ENCODE measurements at regions not wholly inside any gene's neighbourhood (a gene's known extent, or its start where the extent isn't known, plus 50 kb on each side); places are given as distances from the start of the nearest gene placed in this dataset.

DNA sequence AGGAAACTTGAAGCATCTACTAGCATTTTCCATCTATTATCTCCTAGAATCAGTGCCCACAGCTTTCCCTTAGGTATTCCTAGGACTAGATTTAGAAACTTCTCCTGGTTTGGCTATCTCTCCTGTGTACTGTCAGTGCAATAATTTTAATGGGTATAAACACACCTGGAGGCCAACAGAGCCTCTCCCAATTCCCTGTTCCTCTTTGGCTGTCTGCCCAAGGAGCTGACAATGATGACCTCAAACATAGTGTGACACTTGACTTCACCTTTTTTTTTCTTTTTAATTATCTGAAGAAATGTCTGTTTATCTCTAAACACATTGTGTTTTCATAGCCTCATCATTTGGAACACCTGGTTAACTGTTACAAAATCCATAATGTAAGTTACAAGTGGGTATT, 754.5 kb upstream of the ALCAM start:
- H3K27ac ChIP-seq: peak overlapping the region in 2 of 4 donors; percentile 29 to 57
- no peak for TF ChIP-seq POLR2A (IDR thresholded peaks at IDR 0.05)
- TF ChIP-seq, protein P1, sequence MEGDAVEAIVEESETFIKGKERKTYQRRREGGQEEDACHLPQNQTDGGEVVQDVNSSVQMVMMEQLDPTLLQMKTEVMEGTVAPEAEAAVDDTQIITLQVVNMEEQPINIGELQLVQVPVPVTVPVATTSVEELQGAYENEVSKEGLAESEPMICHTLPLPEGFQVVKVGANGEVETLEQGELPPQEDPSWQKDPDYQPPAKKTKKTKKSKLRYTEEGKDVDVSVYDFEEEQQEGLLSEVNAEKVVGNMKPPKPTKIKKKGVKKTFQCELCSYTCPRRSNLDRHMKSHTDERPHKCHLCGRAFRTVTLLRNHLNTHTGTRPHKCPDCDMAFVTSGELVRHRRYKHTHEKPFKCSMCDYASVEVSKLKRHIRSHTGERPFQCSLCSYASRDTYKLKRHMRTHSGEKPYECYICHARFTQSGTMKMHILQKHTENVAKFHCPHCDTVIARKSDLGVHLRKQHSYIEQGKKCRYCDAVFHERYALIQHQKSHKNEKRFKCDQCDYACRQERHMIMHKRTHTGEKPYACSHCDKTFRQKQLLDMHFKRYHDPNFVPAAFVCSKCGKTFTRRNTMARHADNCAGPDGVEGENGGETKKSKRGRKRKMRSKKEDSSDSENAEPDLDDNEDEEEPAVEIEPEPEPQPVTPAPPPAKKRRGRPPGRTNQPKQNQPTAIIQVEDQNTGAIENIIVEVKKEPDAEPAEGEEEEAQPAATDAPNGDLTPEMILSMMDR (IDR thresholded peaks at IDR 0.05): no peak
- intact Hi-C loops (cut with DNase I): no loop called here
- DNase-seq: no peak
- no peaks in the 10 kb centered on the region for H3K27me3 ChIP-seq
- H3K9me3 ChIP-seq: no peaks in the 10 kb centered on the region
- no peak overlapping the region for H3K4me3 ChIP-seq
- no peaks in the 10 kb centered on the region for H3K36me3 ChIP-seq
- peaks cover 0 to 8% (median 0%) of the 10 kb centered on the region in 3 donors for H3K4me1 ChIP-seq

DNA sequence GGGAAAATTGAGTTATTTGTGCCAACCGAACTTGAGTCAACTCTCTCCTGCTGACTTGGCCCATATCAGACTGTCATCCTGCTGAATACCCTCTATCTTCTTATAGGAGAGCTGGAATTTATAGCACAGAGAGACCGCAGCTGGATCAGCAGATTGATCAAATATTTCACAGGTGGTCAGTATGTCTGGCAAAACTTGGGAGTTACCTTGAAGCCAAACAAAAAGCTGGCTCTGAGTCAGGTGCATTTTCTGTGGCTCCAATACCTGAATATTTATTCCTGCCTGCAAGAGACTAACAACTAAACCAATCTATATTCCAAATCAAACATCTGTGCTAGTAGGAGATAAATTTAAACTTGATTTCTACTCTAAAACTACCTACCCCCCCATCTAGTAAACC, 752.1 kb upstream of the ALCAM start:
- intact Hi-C loops (cut with DNase I): no loop called here
- peaks cover 0 to 8% (median 0%) of the 10 kb centered on the region in 3 donors for H3K4me1 ChIP-seq
- no peak for TF ChIP-seq POLR2A (IDR thresholded peaks at IDR 0.05)
- TF ChIP-seq, protein P1 (IDR thresholded peaks at IDR 0.05): no peak
- no peaks in the 10 kb centered on the region for H3K36me3 ChIP-seq
- no peak overlapping the region for H3K27ac ChIP-seq
- WGBS, 2 donors: 75 to 90% methylated on average over 2 of the region's 2 CpGs
- DNase-seq: no peak
- H3K27me3 ChIP-seq: no peaks in the 10 kb centered on the region
- no peaks in the 10 kb centered on the region for H3K9me3 ChIP-seq
- no peak overlapping the region for H3K4me3 ChIP-seq

- TF ChIP-seq, protein P1 (IDR thresholded peaks at IDR 0.05): peak in 5 of 6 experiments; percentile 36 to 56 (median 49)
- TF ChIP-seq POLR2A (IDR thresholded peaks at IDR 0.05): no peak
- DNase-seq: no peak
- 45 to 53% methylated on average over 6 of the region's 6 CpGs for WGBS, 2 donors
These were observed 738.4 kb upstream of the ALCAM start for GRCh38 chr3:104628185-104628789.

GRCh38 chr3:104629038-104629437, 737.7 kb upstream of the ALCAM start:
- WGBS, 2 donors: 79 to 100% methylated on average over 1 of the region's 1 CpG
- no peak for DNase-seq
- Histone ChIP-seq H3K9me3 (no peaks in the 10 kb centered on the region), H3K36me3 (no peaks in the 10 kb centered on the region), H3K4me3 (no peak overlapping the region), H3K27ac (no peak overlapping the region), H3K4me1 (no peaks in the 10 kb centered on the region), H3K27me3 (no peaks in the 10 kb centered on the region)
- TF ChIP-seq, protein P1 (IDR thresholded peaks at IDR 0.05): no peak
- TF ChIP-seq POLR2A (IDR thresholded peaks at IDR 0.05): no peak
- intact Hi-C loops (cut with DNase I): no loop called here

More at GRCh38 chr3:104628185-104628789, 738.4 kb upstream of the ALCAM start:
- Histone ChIP-seq H3K36me3 (no peaks in the 10 kb centered on the region), H3K9me3 (no peaks in the 10 kb centered on the region), H3K4me3 (no peak overlapping the region), H3K27ac (no peak overlapping the region), H3K4me1 (no peaks in the 10 kb centered on the region), H3K27me3 (no peaks in the 10 kb centered on the region)
- intact Hi-C loops (cut with DNase I): no loop called here

DNA sequence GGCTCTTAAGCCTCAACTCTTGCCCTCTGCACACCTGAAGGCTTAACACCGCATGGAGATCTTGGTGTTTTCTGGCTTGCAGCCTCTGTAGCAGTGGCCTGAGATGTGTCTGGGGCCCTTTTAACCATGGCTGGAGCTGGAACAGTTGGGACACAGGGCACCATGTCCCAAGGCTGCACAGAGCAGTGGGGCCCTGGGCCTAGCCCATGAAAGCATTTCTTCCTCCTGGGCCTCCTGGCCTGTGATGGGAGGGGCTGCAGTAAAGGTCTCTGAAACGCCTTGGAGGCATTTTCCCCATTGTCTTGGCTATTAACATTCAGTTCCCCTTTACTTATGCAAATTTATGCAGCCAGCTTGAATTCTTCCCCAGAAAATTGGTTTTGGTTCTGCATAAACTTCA, 735.5 kb upstream of the ALCAM start:
- intact Hi-C loops (cut with DNase I): no loop called here
- no peak overlapping the region for H3K27ac ChIP-seq
- no peak overlapping the region for H3K4me3 ChIP-seq
- no peaks in the 10 kb centered on the region for H3K36me3 ChIP-seq
- H3K4me1 ChIP-seq: no peaks in the 10 kb centered on the region
- H3K27me3 ChIP-seq: no peaks in the 10 kb centered on the region
- no peak for DNase-seq
- TF ChIP-seq, protein P1 (IDR thresholded peaks at IDR 0.05): no peak
- 73 to 83% methylated on average over 2 of the region's 2 CpGs for WGBS, 2 donors
- H3K9me3 ChIP-seq: no peaks in the 10 kb centered on the region
